Aorta (tissue), 5 donors: ENCODE measurements at regions not wholly inside any gene's neighbourhood (a gene's known extent, or its start where the extent isn't known, plus 50 kb on each side); places are given as distances from the start of the nearest gene placed in this dataset.

Experiments used
- ATAC-seq: fragments of 200-7000 bp; cut with Tn5 transposase; one replicate; pipeline ENCODE4 v1.9.1; 2022; ENCODE audit warnings: moderate library complexity; ENCODE audit not compliant: low FRiP score
- DNase-seq, 2 donors: peaks; one replicate each; pipeline ENCODE4 v3.0.0-alpha.2; 2020
- H3K27ac ChIP-seq, 2 donors: one replicate each; pipeline ENCODE4 v1.5.1; 2013; ENCODE audit warnings: low read length in 2 of 2, mild to moderate bottlenecking in 2 of 2, moderate library complexity in 2 of 2, control low read depth in 1 of 2, inconsistent platforms in 1 of 2, low read depth in 1 of 2
- H3K27me3 ChIP-seq, 2 donors: one replicate each; pipeline ENCODE4 v1.6.1; 2013; ENCODE audit warnings: control low read depth in 1 of 2, low read length in 1 of 2, mild to moderate bottlenecking in 1 of 2, moderate library complexity in 1 of 2; ENCODE audit not compliant: insufficient read depth in 2 of 2, control insufficient read depth in 1 of 2
- H3K36me3 ChIP-seq, 2 donors: one replicate each; pipeline ENCODE4 v1.6.1; 2013; ENCODE audit warnings: control low read depth in 1 of 2, low read length in 1 of 2, mild to moderate bottlenecking in 1 of 2; ENCODE audit not compliant: insufficient read depth in 2 of 2, control insufficient read depth in 1 of 2
- H3K4me1 ChIP-seq, 2 donors: one replicate each; pipeline ENCODE4 v1.6.1; 2013; ENCODE audit warnings: low read length in 2 of 2, control low read depth in 1 of 2, mild to moderate bottlenecking in 1 of 2, moderate library complexity in 1 of 2; ENCODE audit not compliant: insufficient read depth in 2 of 2, control insufficient read depth in 1 of 2
- H3K4me3 ChIP-seq, 2 donors: one replicate each; pipeline ENCODE4 v1.5.1; 2013; ENCODE audit warnings: low read length in 2 of 2, control low read depth in 1 of 2, mild to moderate bottlenecking in 1 of 2
- H3K9me3 ChIP-seq: one replicate; pipeline ENCODE4 v1.6.1; 2013; ENCODE audit warnings: mild to moderate bottlenecking, low read length; ENCODE audit not compliant: control insufficient read depth
- WGBS, 2 donors: extraction: QIAGEN DNeasy Blood & Tissue Kit; methylation state at CpG; one replicate each; pipeline ENCODE4 v1.1.7; 2013; 5-methylcytosine and 5-hydroxymethylcytosine counted together
- intact Hi-C, 2 donors: fragments of 100-400 bp; cut with DNase I; formaldehyde crosslinking; loops; one replicate each; pipeline versions ENCODE4 v1.14.2 to v1.15.0; 2022
- donor health status: healthy with polysubstance abuse.
- donor health status: Bipolar disorder and iron deficiency.
- donor health status: DM: no; HTN: no; CAD: no.
- donor health status: DM: no; HTN: no; CAD: no.
- donor health status: DM: yes; HTN: yes; CAD: no.

- Histone ChIP-seq H3K27me3 (no peaks in the 10 kb centered on the region), H3K36me3 (no peaks in the 10 kb centered on the region), H3K4me1 (no peaks in the 10 kb centered on the region), H3K27ac (no peak overlapping the region), H3K4me3 (no peak overlapping the region), H3K9me3 (peaks cover 4% of the 10 kb centered on the region)
- ATAC-seq = no peak
- intact Hi-C loops = no loop called here
- 78 to 80% methylated on average over 7 of the region's 7 CpGs for WGBS, 2 donors
- no peak for DNase-seq
These were observed 545.5 kb downstream of the UQCRFS1 start for GRCh38 chr19:28667348-28667977.

DNA sequence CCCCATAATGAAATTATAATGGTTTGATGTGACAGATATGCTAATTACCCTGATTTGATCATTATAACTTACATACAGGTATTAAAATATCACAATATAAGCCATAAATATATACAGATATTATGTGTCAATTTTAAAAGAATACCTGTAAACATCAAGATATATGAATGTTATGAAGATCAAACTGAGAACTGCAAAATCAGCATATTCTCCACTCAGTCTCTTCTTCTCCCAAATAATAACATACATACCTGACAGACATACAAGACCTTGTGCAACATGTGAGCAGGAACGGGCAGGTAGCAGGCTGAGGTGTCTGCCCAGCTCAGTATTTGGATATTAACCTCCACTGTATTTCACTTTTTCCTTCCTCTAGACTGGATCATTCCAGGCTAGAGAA, 547.2 kb downstream of the UQCRFS1 start:
- peaks cover 4% of the 10 kb centered on the region for H3K9me3 ChIP-seq
- H3K27ac ChIP-seq = no peak overlapping the region
- 65 to 83% methylated on average over 1 of the region's 1 CpG for WGBS, 2 donors
- DNase-seq (no peak), ATAC-seq (no peak)
- no peak overlapping the region for H3K4me3 ChIP-seq
- H3K27me3 ChIP-seq = no peaks in the 10 kb centered on the region
- no peaks in the 10 kb centered on the region for H3K4me1 ChIP-seq
- intact Hi-C loops = no loop called here
- H3K36me3 ChIP-seq = no peaks in the 10 kb centered on the region

DNA sequence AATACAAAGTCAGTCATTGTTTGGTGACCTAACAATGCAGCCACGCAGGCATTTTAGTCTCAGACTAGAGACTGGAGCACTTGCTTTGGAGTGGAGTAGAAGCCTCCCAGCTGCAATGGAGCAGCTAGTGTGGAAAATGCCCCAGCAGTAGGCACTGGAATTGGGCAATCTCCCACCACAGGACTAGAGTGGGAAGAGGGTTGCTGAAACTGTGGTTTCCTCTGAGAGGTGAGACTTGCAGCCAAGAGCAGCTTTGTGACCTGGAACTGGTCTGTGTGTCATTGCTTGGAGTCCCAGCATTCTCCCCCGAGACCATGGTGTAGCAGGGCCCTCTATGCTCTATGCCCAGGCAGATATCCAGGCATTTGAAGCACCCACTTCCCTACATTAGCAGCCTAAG, 556.3 kb downstream of the UQCRFS1 start:
- ATAC-seq = no peak
- H3K27ac ChIP-seq = no peak overlapping the region
- 41 to 74% methylated on average over 2 of the region's 2 CpGs for WGBS, 2 donors
- no peaks in the 10 kb centered on the region for H3K36me3 ChIP-seq
- peaks cover 9% of the 10 kb centered on the region for H3K9me3 ChIP-seq
- intact Hi-C loops = no loop called here
- no peak for DNase-seq
- H3K4me1 ChIP-seq = no peaks in the 10 kb centered on the region
- H3K4me3 ChIP-seq = no peak overlapping the region
- no peaks in the 10 kb centered on the region for H3K27me3 ChIP-seq

- Histone ChIP-seq H3K36me3 (no peaks in the 10 kb centered on the region), H3K4me3 (no peak overlapping the region), H3K9me3 (peaks cover 9% of the 10 kb centered on the region), H3K4me1 (no peaks in the 10 kb centered on the region), H3K27me3 (no peaks in the 10 kb centered on the region), H3K27ac (no peak overlapping the region)
- ATAC-seq = no peak
- no peak for DNase-seq
- intact Hi-C loops = no loop called here
- 94 to 98% methylated on average over 5 of the region's 5 CpGs for WGBS, 2 donors
These were observed 557.9 kb downstream of the UQCRFS1 start for GRCh38 chr19:28655054-28655453.

- ATAC-seq = no peak
- 68 to 73% methylated on average over 3 of the region's 3 CpGs for WGBS, 2 donors
- Histone ChIP-seq H3K36me3 (no peaks in the 10 kb centered on the region), H3K4me1 (no peaks in the 10 kb centered on the region), H3K27ac (no peak overlapping the region), H3K27me3 (no peaks in the 10 kb centered on the region), H3K9me3 (peaks cover 9% of the 10 kb centered on the region), H3K4me3 (no peak overlapping the region)
- intact Hi-C loops = no loop called here
- DNase-seq = no peak
These were observed 560.2 kb downstream of the UQCRFS1 start for GRCh38 chr19:28652765-28653164.

GRCh38 chr19:28646629-28647028, 566.3 kb downstream of the UQCRFS1 start:
- ATAC-seq (no peak), DNase-seq (no peak)
- 31 to 50% methylated on average over 6 of the region's 6 CpGs for WGBS, 2 donors
- intact Hi-C loops = no loop called here
- no peaks in the 10 kb centered on the region for H3K36me3 ChIP-seq
- no peaks in the 10 kb centered on the region for H3K4me1 ChIP-seq
- H3K4me3 ChIP-seq = no peak overlapping the region
- H3K27me3 ChIP-seq = no peaks in the 10 kb centered on the region
- H3K9me3 ChIP-seq = no peaks in the 10 kb centered on the region
- no peak overlapping the region for H3K27ac ChIP-seq

DNA sequence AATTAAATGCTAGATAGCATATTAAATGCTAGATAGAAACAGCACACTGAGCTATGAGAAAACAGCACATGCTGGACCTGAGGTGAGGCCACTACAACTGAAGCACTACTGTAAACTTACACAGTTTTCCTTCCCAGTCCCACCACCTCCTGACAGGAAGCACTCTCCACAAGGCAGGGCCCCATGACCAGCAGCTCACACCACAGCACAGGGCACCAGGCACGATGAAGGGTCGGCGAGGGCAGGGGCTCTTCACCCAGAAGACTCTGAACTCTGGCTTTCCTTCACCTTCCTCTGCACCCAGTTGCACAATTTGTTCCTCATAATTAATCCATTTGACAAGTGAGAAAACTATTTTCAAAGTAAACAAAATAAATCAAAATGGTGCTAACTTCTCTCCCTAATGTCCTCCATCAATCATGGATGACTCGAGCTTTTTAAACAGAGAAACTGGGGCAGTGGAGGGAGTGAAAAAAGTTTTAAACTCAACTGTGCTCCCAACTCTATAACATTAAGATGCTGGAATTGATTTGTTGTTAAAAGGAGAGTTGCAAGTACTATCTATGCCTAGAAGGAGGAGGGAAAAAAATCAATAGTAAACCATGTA, 568.7 kb downstream of the UQCRFS1 start:
- H3K36me3 ChIP-seq = no peaks in the 10 kb centered on the region
- ATAC-seq (no peak), DNase-seq (no peak)
- H3K4me3 ChIP-seq = no peak overlapping the region
- H3K27ac ChIP-seq = no peak overlapping the region
- H3K4me1 ChIP-seq = no peaks in the 10 kb centered on the region
- intact Hi-C loops = no loop called here
- H3K9me3 ChIP-seq = no peaks in the 10 kb centered on the region
- WGBS, 2 donors = 1 to 2% methylated on average over 4 of the region's 4 CpGs
- no peaks in the 10 kb centered on the region for H3K27me3 ChIP-seq

DNA sequence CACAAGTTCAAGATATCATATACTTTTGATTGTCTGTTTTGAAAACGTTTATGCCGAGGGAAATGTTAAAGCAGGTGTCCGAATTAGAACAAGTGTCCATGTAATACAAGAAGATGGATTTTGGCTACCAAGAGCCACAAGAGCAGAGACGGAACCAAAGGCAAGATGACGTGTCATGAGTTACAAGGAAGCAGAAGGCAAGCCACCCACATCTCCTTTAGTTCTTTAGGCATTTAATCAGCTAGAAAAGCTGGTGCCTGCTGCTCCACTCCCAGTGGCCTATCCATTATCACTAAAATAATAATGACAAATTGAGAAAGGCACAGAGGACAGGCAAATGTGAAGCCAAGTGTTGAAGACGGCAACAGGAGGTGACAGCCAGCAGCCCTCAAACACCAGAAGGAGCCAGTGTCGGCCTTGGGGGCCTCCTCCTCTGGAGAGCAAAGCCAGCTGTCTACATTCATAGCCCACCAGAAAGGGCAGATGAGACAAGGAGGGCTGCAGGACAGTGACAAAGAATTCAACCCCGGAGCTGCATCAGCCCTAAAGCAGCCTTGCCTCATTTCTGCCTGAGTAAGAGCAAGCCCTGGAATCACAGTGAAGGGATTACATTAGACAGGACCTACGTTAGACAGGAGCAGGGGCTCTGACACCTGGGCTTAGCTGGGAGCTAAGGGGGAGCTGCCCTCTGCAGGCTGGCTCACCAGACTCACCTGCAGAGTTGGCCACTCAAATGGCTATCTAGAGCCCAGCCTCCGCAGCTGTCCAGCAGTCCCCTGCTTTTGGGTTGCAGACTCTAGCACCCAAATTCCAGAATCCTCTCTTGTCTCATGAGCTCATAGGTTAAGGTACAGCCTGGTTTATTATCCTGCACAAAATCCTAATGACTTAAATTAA, 569.9 kb downstream of the UQCRFS1 start:
- Histone ChIP-seq H3K9me3 (no peaks in the 10 kb centered on the region), H3K4me1 (no peaks in the 10 kb centered on the region), H3K36me3 (no peaks in the 10 kb centered on the region), H3K27ac (no peak overlapping the region), H3K4me3 (no peak overlapping the region), H3K27me3 (no peaks in the 10 kb centered on the region)
- intact Hi-C loops = no loop called here
- no peak for ATAC-seq
- 42 to 45% methylated on average over 10 of the region's 10 CpGs for WGBS, 2 donors
- no peak for DNase-seq
